ENCODE measurements at regions not wholly inside any gene's neighbourhood (a gene's known extent, or its start where the extent isn't known, plus 50 kb on each side); places are given as distances from the start of the nearest gene placed in this dataset.
"Not testable (repeated sequence)": the region's sequence is repeated elsewhere in the genome, so short reads cannot be mapped to it uniquely, and the experiment has no call there.

DNA sequence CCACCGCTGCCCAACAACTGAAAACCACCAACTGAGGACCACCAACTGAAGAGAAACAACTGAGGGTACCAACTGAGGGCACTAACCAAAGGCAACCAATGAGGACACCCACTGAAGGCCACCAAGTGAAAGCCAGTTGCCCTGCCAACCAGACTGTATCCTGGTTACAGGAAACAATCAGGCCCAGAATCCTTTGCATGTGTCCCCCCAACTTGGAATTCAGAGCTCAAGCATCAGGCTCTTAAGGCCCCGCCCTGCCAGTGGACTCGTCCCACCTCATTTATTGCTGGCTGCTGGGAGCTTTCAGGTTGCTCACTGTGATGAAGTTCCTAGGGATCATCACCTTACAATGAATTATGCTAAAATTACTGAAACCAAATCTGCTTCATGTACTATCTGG is 76.6 kb upstream of the ABI1 start:
- Histone ChIP-seq H3K4me2 (no peak overlapping the region), H4K20me1 (ENCODE audit: insufficient read depth) (no peaks in the 10 kb centered on the region), H3K4me1 (ENCODE audit: control insufficient read depth in 1 of 2, insufficient read depth in 2 of 2, low read depth in 1 of 2, low read length in 1 of 2) (no peaks in the 10 kb centered on the region), H3K27ac (ENCODE audit: low read depth in 2 of 2, low read length in 1 of 2) (no peak overlapping the region), H3F3A (replicated peaks; ENCODE audit: insufficient read depth) (no peaks in the 10 kb centered on the region), H3K79me2 (ENCODE audit: insufficient read depth) (no peaks in the 10 kb centered on the region), H3K9ac (no peak overlapping the region), H3K36me3 (replicated peaks in 1 of 2; ENCODE audit: control insufficient read depth in 1 of 2, insufficient read depth in 2 of 2, low read length in 1 of 2) (no peaks in the 10 kb centered on the region), H3K4me3 (ENCODE audit: low read depth in 2 of 2, low read length in 1 of 2) (no peak overlapping the region), H3K9me2 (no peaks in the 10 kb centered on the region), H3K9me3 (no peaks in the 10 kb centered on the region), H2AFZ (ENCODE audit: low read depth) (no peak overlapping the region), H3K27me3 (ENCODE audit: insufficient read depth) (no peaks in the 10 kb centered on the region)
- 44% methylated on average over 2 of the region's 3 CpGs for WGBS (ENCODE audit: low lambda C conversion rate)
- no peak for DNase-seq
- TF ChIP-seq, protein P1, sequence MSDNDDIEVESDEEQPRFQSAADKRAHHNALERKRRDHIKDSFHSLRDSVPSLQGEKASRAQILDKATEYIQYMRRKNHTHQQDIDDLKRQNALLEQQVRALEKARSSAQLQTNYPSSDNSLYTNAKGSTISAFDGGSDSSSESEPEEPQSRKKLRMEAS (IDR thresholded peaks at IDR 0.05; ENCODE audit: low read depth) = no peak
- TF ChIP-seq, protein P2, sequence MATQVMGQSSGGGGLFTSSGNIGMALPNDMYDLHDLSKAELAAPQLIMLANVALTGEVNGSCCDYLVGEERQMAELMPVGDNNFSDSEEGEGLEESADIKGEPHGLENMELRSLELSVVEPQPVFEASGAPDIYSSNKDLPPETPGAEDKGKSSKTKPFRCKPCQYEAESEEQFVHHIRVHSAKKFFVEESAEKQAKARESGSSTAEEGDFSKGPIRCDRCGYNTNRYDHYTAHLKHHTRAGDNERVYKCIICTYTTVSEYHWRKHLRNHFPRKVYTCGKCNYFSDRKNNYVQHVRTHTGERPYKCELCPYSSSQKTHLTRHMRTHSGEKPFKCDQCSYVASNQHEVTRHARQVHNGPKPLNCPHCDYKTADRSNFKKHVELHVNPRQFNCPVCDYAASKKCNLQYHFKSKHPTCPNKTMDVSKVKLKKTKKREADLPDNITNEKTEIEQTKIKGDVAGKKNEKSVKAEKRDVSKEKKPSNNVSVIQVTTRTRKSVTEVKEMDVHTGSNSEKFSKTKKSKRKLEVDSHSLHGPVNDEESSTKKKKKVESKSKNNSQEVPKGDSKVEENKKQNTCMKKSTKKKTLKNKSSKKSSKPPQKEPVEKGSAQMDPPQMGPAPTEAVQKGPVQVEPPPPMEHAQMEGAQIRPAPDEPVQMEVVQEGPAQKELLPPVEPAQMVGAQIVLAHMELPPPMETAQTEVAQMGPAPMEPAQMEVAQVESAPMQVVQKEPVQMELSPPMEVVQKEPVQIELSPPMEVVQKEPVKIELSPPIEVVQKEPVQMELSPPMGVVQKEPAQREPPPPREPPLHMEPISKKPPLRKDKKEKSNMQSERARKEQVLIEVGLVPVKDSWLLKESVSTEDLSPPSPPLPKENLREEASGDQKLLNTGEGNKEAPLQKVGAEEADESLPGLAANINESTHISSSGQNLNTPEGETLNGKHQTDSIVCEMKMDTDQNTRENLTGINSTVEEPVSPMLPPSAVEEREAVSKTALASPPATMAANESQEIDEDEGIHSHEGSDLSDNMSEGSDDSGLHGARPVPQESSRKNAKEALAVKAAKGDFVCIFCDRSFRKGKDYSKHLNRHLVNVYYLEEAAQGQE (IDR thresholded peaks at IDR 0.05; ENCODE audit: low read depth, low read length) = no peak
- TF ChIP-seq TAF1 (IDR thresholded peaks at IDR 0.05; ENCODE audit: borderline replicate concordance, low read depth, low read length) (no peak), NFIC (IDR thresholded peaks at IDR 0.05; ENCODE audit: borderline replicate concordance) (no peak), RAD21 (IDR thresholded peaks at IDR 0.05; ENCODE audit: low read length) (no peak), CHD2 (IDR thresholded peaks at IDR 0.05; ENCODE audit: low read length, partially characterized antibody) (no peak), POLR2AphosphoS5 (IDR thresholded peaks at IDR 0.05; ENCODE audit: low read depth, low read length) (no peak), RXRA (IDR thresholded peaks at IDR 0.05; ENCODE audit: borderline replicate concordance, low read depth) (no peak), JUND (IDR thresholded peaks at IDR 0.05) (no peak), TEAD4 (IDR thresholded peaks at IDR 0.05; ENCODE audit: borderline replicate concordance, insufficient read depth) (no peak), YY1 (IDR thresholded peaks at IDR 0.05; ENCODE audit: low read depth) (no peak), FOSL2 (IDR thresholded peaks at IDR 0.05; ENCODE audit: borderline replicate concordance, low read depth) (no peak)
- TF ChIP-seq, protein P3, sequence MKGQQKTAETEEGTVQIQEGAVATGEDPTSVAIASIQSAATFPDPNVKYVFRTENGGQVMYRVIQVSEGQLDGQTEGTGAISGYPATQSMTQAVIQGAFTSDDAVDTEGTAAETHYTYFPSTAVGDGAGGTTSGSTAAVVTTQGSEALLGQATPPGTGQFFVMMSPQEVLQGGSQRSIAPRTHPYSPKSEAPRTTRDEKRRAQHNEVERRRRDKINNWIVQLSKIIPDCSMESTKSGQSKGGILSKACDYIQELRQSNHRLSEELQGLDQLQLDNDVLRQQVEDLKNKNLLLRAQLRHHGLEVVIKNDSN (IDR thresholded peaks at IDR 0.05; ENCODE audit: borderline replicate concordance, low read depth) = no peak
- TF ChIP-seq, protein P4, sequence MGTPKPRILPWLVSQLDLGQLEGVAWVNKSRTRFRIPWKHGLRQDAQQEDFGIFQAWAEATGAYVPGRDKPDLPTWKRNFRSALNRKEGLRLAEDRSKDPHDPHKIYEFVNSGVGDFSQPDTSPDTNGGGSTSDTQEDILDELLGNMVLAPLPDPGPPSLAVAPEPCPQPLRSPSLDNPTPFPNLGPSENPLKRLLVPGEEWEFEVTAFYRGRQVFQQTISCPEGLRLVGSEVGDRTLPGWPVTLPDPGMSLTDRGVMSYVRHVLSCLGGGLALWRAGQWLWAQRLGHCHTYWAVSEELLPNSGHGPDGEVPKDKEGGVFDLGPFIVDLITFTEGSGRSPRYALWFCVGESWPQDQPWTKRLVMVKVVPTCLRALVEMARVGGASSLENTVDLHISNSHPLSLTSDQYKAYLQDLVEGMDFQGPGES (IDR thresholded peaks at IDR 0.05; ENCODE audit: low read depth, low read length) = no peak
- TF ChIP-seq, protein P5, sequence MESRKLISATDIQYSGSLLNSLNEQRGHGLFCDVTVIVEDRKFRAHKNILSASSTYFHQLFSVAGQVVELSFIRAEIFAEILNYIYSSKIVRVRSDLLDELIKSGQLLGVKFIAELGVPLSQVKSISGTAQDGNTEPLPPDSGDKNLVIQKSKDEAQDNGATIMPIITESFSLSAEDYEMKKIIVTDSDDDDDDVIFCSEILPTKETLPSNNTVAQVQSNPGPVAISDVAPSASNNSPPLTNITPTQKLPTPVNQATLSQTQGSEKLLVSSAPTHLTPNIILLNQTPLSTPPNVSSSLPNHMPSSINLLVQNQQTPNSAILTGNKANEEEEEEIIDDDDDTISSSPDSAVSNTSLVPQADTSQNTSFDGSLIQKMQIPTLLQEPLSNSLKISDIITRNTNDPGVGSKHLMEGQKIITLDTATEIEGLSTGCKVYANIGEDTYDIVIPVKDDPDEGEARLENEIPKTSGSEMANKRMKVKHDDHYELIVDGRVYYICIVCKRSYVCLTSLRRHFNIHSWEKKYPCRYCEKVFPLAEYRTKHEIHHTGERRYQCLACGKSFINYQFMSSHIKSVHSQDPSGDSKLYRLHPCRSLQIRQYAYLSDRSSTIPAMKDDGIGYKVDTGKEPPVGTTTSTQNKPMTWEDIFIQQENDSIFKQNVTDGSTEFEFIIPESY (IDR thresholded peaks at IDR 0.05; ENCODE audit: borderline replicate concordance, low read depth) = no peak
- CTCF ChIA-PET = interaction anchor here (0.6 kb wide), 1 partner anchor 167 kb away, joined by 3 read pairs; no protein-coding TSS in a partner anchor
- POLR2A ChIA-PET = no interaction called here

DNA sequence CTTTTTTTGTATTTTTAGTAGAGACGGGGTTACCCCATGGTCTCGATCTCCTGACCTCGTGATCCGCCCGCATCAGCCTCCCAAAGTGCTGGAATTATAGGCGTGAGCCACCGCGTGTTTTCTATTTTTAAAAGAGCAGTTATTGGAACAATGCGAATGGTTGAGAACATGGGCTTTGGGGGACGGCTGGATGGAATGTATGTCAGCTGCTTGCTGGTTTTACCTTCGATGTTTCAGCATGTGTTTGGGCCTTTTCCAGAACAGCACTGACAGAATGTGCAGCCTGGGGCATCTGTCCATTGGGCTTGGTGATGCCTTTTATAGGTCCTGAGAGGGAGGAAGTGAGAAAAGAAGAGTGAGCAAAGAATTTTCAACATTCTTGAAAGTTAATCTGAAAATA is 73.4 kb upstream of the ABI1 start:
- CTCF ChIA-PET; H3K9me2 ChIP-seq; POLR2A ChIA-PET; H3K4me2 ChIP-seq; H3K4me1 ChIP-seq (ENCODE audit: control insufficient read depth in 1 of 2, insufficient read depth in 2 of 2, low read depth in 1 of 2, low read length in 1 of 2); H3K27me3 ChIP-seq (ENCODE audit: insufficient read depth); H3K9me3 ChIP-seq; H3K79me2 ChIP-seq (ENCODE audit: insufficient read depth); H3K36me3 ChIP-seq (replicated peaks in 1 of 2; ENCODE audit: control insufficient read depth in 1 of 2, insufficient read depth in 2 of 2, low read length in 1 of 2); DNase-seq; H2AFZ ChIP-seq (ENCODE audit: low read depth); H3K4me3 ChIP-seq (ENCODE audit: low read depth in 2 of 2, low read length in 1 of 2); H3F3A ChIP-seq (replicated peaks; ENCODE audit: insufficient read depth); H3K9ac ChIP-seq; H4K20me1 ChIP-seq (ENCODE audit: insufficient read depth); H3K27ac ChIP-seq (ENCODE audit: low read depth in 2 of 2, low read length in 1 of 2): not testable (repeated sequence)
- 75% methylated on average over 11 of the region's 11 CpGs for WGBS (ENCODE audit: low lambda C conversion rate)
